ENCODE measurements at regions not wholly inside any gene's neighbourhood (a gene's known extent, or its start where the extent isn't known, plus 50 kb on each side); places are given as distances from the start of the nearest gene placed in this dataset.

DNA sequence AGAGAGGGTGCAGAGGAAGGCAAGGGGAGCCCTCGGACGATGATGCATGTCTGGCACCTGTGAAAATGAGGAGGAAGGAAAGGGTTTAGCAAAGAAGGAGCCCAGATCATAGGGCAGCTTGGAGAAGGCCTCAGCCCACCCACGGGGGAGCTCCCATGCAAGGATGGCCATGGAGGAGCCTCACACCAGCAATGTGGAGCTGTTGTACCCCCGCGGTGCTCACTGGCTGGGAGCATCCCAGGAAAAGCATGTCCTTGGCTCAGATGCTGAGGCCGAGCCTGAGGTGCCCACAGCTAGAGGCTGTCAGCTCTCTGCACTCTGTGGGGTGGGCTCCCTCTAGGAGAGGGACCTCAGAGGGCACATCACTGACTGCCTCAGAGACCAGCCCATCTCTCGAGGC lies 622.6 kb downstream of the AACS start:
- DNase-seq = no peak

DNA sequence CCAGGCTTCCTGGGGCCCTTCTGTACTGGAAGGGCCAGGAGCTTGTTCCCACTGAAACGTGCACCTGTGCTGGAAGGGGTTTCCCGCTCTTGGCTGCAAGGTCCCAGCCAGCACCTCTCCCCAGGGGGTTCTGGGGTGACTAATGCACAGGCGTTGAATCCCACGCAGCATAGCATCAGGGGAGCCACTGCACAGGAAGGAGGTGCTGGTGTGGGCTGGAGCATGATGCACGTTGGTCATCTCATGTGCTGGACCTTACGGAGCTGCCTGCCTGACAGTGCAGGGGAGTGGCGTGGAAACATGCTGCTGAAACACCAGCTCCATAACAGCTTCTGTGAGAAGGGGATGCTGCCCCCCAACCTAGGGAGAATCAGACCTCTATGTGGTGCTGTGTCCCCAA lies 623.0 kb downstream of the AACS start:
- DNase-seq = no peak

DNA sequence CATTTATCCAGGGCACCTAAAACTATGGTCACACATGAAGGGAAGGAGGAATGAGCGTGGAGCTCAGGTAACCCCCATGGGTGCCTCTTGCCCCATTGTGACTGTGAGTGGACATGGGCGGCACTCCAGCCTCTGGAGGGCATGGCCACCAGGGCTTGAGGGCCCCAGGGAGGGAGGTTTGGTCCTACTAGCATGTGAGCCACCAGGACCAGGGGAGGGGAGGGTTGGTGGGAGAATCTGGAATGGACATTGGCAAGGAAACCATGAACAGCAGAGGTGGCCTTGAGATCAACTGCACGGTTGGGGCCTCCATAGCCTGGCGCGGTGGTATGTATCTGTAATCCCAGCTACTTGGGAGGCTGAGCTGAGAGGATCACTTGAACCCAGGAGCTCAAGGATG lies 623.6 kb downstream of the AACS start:
- DNase-seq = no peak

DNA sequence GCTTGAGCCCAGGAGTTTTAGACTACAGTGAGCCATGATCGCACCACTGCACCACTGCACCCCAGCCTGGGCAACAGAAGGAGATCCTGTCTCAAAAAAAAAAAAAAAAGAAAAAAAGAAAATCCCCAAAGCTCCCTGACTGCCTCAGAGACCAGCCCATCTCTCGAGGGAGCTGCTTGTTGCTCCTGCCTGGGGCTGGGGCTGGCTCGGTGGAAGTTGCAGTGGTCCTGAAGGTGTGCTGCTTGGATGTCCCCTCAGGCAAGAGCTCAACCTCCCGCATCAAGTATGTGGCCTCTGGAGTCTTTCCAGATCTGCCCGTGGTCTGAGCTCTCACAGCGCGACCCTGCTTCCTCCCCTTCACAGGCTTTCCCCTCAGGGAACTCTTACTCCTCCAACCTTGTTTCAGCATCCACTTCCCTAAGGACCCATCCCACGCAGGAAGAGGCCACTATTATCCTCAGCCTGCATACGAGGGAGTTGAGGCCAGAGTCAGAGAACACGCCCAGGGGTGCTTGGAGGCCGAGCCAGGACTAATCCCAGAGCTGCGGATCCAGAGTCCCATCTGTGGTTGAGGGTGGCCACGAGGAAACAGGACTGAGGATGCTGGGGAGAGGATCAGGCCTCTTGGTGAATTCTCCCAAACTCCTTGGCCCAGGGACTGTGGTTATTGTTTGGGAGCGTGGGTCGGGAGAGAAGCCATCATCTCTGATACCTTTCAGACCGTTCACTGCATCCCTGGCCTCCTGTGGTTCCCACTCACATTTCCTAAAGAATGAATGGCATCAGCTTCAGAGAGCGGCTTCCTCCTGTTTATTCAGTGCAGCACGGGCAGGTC lies 624.6 kb downstream of the AACS start:
- no peak for DNase-seq

DNA sequence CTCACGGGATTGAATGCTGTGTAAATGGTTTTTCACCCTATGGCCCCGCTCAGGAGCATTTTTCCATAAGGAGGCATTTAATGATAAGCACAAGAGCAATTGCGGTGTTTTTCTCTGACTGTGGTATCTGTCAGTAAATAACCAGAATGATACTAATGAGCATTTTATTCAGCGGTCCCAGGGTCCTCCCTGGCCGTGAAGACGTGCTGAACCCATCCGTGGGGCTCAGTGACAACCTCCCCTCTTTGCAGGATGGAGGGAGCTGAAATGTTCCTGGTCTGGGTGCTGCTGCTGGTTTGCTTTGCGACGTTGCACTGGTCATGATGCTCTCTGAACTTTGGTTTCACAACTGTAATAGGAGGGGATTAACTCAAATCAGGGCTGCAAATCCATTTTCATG lies 625.6 kb downstream of the AACS start:
- no peak for DNase-seq

DNA sequence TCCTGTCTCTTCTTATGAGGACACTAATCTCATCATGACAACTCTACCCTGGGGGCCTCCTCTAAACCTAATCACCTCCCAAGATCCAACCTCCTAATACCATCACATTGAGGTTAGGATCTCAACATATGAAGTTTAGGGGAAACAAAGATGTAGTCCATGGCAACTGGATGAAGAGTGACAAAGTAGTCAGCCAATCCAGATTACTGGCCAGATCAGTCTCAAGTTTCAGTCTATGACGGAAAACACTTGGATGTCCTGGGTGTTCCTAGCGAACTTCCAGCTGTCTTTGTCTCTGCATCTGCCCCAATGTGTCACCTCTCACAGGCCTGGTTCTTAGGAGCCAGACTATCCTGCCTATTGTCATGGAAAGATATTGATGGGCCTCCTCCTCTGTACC lies 630.8 kb downstream of the AACS start:
- DNase-seq = no peak

DNA sequence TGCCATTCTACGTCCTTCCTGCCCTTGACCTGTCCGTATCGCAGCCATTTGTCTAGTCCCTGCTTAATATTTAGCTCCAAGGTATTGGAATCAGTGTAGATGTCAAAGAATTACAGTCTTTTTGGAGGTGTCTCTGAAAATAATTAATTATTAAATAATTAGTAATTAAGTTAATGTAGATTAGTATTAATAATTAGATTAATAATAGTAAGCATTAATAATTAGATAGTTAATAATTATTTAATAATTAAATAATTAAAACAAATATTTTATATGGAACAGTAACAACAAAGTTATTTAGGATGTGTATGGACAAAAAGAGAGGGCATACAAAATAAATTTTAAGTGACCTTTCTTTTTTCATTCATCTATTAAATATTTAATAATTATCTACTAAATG lies 639.6 kb downstream of the AACS start:
- DNase-seq = no peak

DNA sequence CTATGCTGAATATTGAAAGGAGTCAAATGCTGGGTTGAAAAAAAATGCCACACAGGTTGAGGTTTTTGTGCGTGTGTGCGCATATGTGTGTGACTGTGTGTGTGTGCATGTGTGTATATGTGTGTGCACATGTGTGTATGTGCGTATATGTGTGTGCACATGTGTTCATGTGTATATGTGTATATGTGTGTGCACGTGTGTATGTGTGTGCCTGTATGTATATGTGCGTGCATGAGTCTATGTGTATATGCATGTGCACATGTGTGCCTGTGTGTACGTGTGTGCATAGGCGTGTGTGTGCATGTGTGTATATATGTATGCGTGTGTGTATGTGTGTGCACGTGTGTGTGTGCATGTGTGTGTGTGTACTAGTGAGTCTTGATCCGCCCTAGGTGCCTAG lies 655.7 kb downstream of the AACS start:
- DNase-seq = no peak

DNA sequence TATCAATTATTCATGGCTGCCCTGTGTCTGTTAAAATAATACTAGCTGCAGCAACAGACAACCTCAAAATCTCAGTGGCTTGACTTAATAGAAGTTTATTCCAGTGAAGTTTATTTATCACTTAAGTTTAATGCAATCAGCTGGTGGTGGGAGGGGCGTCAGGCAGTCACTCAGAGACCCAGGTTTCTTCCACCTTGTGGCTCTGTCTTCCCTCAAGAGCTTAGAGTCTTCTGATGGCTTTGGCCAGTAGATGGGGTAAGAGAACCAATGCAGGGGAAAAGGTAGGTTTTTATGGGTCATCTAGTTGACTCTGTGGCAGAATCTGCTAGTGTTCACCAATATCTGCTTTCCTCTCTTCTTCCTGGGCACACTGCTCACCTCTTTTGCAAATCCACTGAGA lies 668.9 kb downstream of the AACS start:
- no peak for DNase-seq

DNA sequence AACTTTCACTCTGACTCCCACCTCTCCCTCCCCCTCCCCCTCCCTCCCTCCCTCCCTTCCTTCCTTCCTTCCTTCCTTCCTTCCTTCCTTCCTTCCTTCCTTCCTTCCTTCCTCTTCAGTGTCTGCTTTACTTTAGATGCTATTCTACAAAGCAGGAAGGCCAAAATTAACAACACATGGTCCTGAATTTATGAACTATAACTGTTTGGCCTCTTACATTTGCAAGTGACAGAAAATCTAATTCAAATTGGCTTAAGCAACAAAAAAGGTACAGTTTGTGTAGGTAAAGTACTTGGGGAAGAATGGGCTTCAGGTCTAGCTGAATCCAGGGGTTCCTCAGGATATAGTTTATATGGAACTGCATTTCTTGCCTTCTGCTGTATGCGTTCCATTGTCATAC lies 673.0 kb downstream of the AACS start:
- no peak for DNase-seq

DNA sequence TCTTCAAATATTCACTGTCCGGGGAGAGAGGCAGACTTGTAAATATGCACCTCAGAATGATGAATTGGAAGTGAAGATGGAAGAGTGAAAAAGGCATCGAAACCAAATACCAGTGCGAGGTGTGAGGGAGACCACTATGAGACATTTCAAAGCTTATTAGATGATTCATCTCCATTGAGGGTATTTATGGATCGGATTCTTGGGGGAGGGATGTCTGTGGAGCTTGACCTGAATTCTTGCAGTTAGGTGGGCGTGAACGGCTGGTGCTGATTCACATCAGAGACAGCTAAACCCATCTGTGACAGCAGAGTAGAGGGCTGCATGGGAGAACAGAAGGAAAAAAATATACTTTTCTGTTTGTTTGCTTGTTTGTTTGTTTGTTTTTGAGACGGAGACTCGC lies 677.2 kb downstream of the AACS start:
- DNase-seq = no peak

DNA sequence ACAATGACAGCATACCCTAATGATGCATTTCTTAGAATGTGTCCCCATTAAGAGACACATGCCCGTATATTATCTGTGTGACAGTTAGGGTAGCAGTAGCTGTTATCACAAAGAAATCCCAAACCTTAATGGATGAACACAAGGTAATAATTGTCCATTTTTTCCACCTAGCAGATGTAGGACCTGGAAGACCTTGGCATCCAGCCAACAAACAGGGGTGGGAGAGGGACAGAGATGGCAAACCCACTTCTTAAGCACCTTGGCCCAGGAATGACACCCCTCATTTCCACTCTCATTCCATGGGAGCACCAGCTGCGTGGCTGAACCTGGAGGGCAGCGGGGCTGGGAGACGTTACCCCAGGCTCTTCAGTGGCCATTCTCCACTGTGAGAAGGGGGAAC lies 679.0 kb downstream of the AACS start:
- DNase-seq = no peak

DNA sequence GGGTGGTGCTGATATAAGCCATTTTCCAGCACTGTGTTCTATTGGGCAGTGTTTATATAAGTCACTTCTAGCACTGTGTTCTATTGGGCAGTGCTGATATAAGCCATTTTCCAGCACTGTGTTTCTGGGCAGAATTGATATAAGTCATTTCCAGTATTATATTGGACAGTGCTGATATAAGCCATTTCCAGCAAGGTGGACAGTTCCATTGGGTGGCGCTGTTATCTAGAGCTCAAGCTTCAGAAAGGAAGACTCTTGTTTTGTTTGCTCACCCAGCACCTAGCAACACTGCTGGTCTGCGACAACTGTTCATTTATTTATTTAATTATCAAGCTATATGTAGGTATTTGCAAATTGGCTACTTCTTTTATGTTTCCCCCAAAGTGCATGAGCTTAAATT lies 690.3 kb downstream of the AACS start:
- no peak for DNase-seq

DNA sequence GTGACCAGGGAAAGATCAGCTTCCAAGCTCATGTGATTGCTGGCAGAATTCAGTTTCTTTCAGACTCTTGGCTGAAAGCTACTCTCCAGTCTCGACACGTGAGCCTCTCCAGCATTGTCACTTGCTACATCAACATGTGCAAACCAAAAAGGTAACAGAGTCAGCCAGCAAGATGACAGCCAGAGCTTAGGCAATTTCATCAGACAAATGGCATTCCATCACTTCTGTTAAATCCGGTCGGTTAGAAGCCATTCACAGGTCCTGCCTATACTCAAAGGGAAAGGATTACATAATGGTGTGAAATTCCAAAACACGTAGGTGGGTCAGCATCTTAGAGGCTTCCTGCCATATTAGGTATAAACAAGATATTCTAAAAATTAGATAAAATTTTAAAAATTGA lies 700.9 kb downstream of the AACS start:
- no peak for DNase-seq

DNA sequence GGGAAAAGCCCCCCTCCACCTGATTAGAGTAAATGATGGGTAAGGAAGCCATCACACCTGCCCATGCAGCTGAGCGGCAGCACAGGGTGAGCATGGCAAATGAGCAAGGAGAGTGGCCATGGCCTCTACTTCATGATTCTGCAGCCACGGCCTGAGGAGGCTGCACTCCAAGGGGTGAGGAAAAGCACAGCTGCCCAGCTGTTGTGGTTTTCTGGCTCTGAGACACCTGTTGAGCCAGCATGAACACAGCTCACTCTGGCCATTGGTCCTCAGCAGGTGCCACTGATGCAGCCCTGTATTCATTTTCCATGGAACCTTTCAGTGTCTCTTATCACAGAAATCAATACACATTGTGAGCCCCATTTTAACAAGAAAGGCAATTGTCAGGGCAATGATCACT lies 707.2 kb downstream of the AACS start:
- no peak for DNase-seq

DNA sequence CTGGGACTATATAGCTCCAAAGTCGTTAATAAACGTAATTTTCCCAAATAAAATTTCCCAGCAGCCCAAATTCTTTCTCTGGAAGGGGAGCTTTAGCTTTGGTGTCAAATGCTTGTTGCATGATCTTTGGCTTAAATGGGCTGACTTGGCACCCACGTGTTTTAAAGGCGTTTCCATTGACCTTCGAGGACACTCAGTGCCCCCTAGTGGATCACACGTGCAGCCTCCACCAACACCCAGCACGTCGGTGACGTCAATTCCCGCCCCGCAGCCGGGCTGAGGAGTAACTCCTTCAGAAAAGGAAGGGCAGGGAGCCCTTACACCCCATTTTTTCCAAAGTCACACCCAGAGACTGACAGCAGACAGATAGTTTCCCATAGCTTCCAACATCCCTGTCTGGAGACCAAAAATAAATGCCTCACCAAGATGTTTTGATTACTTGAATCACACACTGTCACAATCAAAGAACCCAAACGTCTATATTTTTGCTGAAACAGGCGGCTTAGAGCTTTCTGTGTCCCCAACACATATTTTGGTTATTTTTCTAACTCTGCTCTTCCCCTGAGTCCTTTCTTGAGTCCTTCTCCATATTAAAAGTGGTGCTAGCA lies 707.9 kb downstream of the AACS start:
- no peak for DNase-seq

DNA sequence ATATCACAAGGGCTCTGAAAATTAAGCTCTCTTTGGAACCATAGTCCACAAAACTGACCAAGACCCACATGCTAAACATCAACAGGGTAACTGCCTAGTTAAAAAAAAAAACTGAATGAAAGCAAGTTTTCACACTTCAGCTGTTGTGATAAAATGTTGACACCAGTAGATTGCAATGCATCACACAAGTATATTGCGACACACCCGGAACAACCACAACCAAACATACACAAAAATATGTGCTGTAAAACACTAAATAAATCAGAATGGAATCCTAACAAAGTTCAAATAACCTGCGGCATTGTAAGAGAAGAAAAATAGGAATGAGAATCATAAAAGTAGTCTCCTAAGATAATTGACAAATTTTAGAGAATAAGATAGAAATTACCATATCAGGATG lies 710.3 kb downstream of the AACS start:
- no peak for DNase-seq

DNA sequence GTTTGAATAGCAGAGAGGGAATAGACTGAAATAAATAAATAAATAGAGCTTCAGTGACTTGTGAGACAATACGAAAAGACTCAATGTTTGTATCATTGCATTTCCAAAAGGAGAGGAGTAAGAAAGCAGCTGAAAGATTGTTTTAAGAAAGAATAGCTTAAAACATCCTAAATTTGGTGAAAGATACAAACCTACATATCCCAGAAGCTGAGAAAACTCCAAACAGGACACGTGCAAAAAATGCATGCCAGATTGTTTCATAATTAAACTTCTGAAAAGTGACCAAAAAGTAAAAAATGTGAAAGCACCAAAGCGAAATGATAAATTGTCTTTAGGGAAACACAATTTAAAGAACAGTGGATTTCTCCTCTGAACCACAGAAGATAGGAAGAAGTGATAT lies 711.0 kb downstream of the AACS start:
- no peak for DNase-seq

DNA sequence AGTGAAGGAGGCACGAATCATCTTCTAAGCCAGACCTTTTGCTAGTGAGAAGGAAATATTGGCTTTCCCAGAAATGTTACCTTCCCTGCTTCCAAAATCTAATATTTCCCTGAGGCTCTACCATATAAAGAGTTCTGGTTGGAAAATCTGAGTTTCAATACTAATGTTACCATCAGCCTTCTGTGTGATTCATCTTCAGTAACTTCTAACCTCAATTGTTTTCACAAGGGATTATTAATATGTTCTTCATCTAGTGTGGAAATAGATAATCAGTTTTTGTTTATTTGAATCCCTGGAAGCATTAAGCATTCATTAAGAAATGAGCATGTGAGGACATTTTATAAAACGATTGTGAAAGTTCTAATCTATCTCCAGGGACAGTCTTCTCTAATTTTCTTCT lies 720.9 kb downstream of the AACS start:
- DNase-seq = no peak

DNA sequence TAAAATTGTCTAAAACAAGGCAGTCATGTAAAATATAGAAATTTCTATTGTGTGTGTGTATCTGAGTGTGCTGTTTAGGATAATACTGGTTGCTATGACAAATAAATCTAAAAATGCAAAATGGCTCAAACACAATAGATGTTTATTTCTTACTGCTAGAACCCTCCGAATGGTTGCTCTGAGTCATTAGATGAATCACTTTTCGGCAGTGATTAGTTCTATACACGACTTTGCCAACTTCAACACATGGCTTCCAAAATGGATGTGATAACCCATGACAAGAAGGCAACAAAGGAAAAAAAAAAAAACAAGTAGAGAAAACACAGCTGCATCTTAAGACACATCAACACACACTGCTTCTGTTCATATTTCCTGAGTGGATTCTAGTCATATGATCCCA lies 729.2 kb downstream of the AACS start:
- DNase-seq = no peak

DNA sequence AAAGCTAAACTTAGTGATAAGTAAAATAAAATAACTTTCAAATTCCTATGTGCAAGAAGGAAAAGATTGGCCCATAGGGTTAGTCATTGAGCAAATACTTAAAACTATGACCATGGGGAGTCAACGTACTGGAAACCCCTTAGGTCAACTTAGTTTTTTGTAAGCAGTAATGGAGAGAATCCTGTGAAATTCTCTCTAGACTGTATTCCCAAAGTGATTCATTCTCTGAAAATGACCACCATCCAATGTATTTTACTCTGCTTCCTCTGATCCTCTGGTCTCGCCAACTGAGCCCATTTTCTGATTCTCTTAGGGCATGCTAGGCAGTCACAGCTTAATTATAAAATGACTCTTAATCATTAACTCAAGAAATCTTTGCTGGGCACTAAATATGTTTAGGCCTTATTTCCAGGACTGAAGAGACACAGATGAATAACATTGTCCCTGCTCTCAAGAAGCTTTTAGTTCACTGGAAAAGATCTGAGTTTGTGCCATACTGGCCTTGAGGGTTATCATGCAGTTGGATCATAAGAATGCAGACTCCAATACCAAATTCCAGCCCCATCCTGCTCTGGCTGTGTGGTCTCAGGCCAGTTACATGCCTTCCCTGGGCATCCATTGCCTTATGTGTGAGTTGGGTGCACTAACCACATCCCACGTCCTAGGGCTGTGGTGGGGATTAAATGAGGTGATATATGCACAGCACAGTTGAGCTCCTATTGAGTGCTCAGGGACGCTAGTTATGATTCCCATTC lies 732.4 kb downstream of the AACS start:
- DNase-seq = no peak

DNA sequence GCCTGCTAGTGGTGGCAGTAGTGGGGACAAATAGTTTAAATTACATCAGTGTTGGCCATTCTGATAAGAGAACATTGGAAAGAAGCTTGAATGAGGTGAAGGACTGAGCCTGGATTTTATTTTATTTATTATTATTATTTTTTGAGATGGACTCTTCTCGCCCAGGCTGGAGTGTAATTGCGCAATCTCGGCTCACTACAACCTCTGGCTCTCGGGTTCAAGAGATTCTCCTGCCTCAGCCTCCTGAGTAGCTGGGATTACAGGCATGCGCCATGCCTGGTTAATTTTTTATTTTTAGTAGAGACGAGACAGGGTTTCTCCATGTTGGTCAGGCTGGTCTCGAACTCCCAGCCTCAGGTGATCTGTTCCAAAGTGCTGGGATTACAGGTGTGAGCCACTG lies 739.4 kb downstream of the AACS start:
- no peak for DNase-seq

DNA sequence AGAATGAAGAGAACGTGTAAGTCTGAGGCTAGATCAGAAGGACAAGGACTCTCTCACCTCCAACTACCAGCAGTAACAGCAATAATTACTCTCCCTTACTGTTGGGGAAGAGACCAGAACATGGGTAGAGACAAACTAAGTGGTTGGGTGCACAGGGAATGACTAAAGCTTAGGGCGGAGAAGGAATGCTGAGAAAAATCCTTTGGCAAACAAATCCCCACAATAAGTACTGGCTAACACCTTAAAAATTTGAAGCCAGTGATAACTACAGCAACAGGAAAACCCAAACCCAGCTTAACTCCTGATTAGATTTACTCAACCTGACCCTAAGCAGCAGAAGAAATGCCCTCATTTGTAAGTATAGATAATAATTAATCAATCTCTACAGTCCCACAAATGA lies 759.0 kb downstream of the AACS start:
- no peak for DNase-seq

DNA sequence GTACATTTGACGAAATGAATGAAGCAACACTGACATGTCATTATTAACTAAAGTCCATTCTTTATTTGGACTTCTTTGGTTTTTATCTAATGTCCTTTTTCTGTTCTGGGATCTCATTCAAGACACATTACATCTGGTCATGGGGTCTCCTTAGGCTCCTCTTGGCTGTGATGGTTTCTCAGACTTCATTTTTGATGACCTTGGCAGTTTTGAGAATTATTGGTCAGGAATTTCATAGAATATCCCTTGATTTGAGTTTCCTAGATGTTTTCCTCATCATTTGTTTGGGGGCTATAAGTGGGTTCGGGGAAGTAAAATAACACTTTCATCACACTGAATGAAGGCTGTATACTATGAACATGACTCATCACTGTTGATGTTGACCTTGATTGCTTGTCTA lies 770.6 kb downstream of the AACS start:
- DNase-seq = no peak

Data from NCI-H2107 (cell line).